Common myeloid progenitor, CD34-positive (primary cell): ENCODE measurements at regions not wholly inside any gene's neighbourhood (a gene's known extent, or its start where the extent isn't known, plus 50 kb on each side); places are given as distances from the start of the nearest gene placed in this dataset.

Experiments used
- CTCF ChIA-PET: fragments of 350-600 bp; sonication (Branson Sonifier 250); formaldehyde crosslinking; loops from one replicate; lab custom pipeline; 2021; ENCODE audit warnings: antibody characterized with exemption; lab: Charles Lee
- POLR2A ChIA-PET: fragments of 350-600 bp; sonication (Branson Sonifier 250); formaldehyde crosslinking; loops from one replicate; lab custom pipeline; 2021; ENCODE audit warnings: antibody characterized with exemption; lab: Charles Lee
- DNase-seq, 3 donors: peaks; one replicate each; pipeline versions ENCODE4 v3.0.0 to v3.0.0-alpha.2; 2013
- H3K27ac ChIP-seq, 2 experiments: 1 replicate in 1 of 2; 2 replicates in 1 of 2; pipeline ENCODE4 v1.7.0; 2013; ENCODE audit warnings: inconsistent platforms in 2 of 2, low read length in 2 of 2, mild to moderate bottlenecking in 2 of 2, low read depth in 1 of 2, moderate library complexity in 1 of 2; ENCODE audit not compliant: severe bottlenecking in 2 of 2, insufficient read depth in 1 of 2, poor library complexity in 1 of 2
- H3K27me3 ChIP-seq, 5 experiments: replicated peaks in 2 of 5; 1 replicate in 3 of 5; 2 replicates in 2 of 5; pipeline versions ENCODE4 v1.6.1 to v1.7.0; 2013; ENCODE audit warnings: low read length in 4 of 5, mild to moderate bottlenecking in 2 of 5, moderate library complexity in 2 of 5, inconsistent platforms in 1 of 5; ENCODE audit not compliant: insufficient read depth in 5 of 5, control insufficient read depth in 4 of 5
- H3K36me3 ChIP-seq, 4 experiments: 1 replicate in 2 of 4; 2 replicates in 2 of 4; pipeline versions ENCODE4 v1.6.1 to v1.7.0; 2013; ENCODE audit warnings: low read length in 3 of 4, control low read depth in 1 of 4, mild to moderate bottlenecking in 1 of 4; ENCODE audit not compliant: control insufficient read depth in 4 of 4, insufficient read depth in 4 of 4
- H3K4me1 ChIP-seq, 4 experiments: 1 replicate in 3 of 4; 2 replicates in 1 of 4; pipeline versions ENCODE4 v1.6.1 to v1.7.1; 2013; ENCODE audit warnings: low read length in 3 of 4, mild to moderate bottlenecking in 3 of 4, control low read depth in 1 of 4, inconsistent platforms in 1 of 4, moderate library complexity in 1 of 4; ENCODE audit not compliant: control insufficient read depth in 4 of 4, insufficient read depth in 4 of 4; ENCODE audit errors: control extremely low read depth in 1 of 4
- H3K4me3 ChIP-seq, 7 experiments: 1 replicate in 4 of 7; 2 replicates in 3 of 7; pipeline versions ENCODE4 v1.5.1 to v1.7.0; 2013; ENCODE audit warnings: mild to moderate bottlenecking in 7 of 7, low read length in 6 of 7, moderate library complexity in 6 of 7, inconsistent platforms in 2 of 7, low read depth in 2 of 7, control low read depth in 1 of 7; ENCODE audit not compliant: insufficient read depth in 4 of 7, control insufficient read depth in 1 of 7; ENCODE audit errors: extremely low read depth in 1 of 7
- H3K9me3 ChIP-seq, 5 experiments: 1 replicate in 4 of 5; 2 replicates in 1 of 5; pipeline versions ENCODE4 v1.6.1 to v1.7.1; 2013; ENCODE audit warnings: low read length in 4 of 5, mild to moderate bottlenecking in 2 of 5, inconsistent platforms in 1 of 5, low read depth in 1 of 5, moderate library complexity in 1 of 5; ENCODE audit not compliant: control insufficient read depth in 4 of 5, insufficient read depth in 2 of 5; ENCODE audit errors: control extremely low read depth in 1 of 5
- WGBS: methylation state at CpG from one replicate; pipeline ENCODE4 v1.1.5; 2013; ENCODE audit not compliant: insufficient coverage; 5-methylcytosine and 5-hydroxymethylcytosine counted together

DNA sequence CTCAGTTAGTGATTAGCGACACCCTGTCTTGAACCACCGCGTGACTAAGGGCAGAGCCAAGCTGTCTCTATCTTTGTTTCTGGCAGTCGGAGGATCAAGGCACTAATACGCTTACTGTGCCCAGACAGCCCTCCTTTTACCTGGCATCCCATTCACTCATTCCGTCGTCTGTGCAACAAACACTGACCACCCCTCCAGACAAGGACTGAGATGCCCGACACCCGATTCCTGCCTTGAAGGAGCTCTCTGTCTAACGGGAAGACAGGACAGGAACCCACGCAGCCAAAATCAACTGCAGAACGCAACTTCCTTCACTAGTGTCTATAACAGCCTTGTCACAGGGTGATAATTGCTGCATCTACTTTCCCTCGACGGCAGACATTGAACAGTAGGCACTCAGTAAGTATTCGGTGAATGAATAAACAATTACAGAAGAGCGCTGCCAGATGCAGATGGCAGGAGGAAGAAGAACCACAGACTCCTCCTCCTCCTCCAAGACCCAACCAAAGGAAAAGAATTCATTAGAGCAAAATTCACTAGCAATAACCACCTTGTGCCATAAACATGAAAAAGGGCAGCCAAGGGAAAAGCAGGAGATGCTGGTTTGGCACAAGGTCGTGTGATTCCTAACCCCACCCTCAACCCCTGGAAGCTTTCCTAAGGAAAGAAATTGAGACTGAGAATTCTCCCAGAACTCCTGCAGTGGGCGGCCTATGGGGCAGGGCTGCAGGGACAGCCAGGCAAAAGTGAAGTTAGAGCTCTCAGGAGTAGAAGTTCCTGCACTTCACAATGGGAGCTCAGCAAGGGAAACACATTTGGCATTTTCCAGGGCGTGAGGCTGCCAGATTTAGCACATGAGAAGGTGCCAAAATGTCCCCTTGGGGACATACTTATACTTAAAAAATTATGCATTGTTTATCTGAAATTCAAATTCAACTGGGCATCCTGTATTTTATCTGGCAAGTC is 186.6 kb upstream of the DIO3 start:
- POLR2A ChIA-PET: no interaction called here
- H3K27me3 ChIP-seq: peaks cover 0 to 11% (median 4%) of the 10 kb centered on the region in 5 experiments
- H3K4me3 ChIP-seq: no peak overlapping the region
- H3K4me1 ChIP-seq: no peaks in the 10 kb centered on the region
- no peak for DNase-seq
- CTCF ChIA-PET: no interaction called here
- H3K27ac ChIP-seq: no peak overlapping the region
- H3K9me3 ChIP-seq: peaks cover 0 to 2% (median 0%) of the 10 kb centered on the region in 5 experiments
- H3K36me3 ChIP-seq: no peaks in the 10 kb centered on the region
- WGBS: over 99% methylated on average over 15 of the region's 19 CpGs

DNA sequence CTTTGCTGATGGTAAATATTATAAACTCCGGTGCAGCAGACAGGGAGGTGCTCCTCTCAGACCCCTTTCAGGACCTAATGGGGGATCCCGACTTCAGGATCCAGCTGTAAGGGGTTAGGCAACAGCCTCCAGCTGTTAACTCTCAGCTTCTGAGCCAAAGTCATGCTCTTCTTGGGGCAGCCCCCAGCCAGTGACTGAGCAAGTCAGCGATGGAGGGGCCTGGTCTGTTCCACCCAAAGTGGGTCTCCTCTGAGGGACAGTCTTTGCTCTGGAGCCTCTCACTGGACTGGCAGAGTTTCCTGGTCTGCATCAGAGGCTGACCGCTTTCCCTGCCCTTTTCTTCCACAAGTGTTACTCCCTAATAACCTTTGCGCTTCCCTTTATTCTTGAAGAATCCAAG is 184.2 kb upstream of the DIO3 start:
- ChIA-PET POLR2A (no interaction called here), CTCF (no interaction called here)
- Histone ChIP-seq H3K27ac (no peak overlapping the region), H3K4me1 (no peaks in the 10 kb centered on the region), H3K9me3 (peaks cover 0 to 9% (median 3%) of the 10 kb centered on the region in 5 experiments), H3K36me3 (no peaks in the 10 kb centered on the region), H3K4me3 (no peak overlapping the region), H3K27me3 (peaks cover 0 to 14% (median 4%) of the 10 kb centered on the region in 5 experiments)
- no peak for DNase-seq
- WGBS: 67% methylated on average over 3 of the region's 5 CpGs

DNA sequence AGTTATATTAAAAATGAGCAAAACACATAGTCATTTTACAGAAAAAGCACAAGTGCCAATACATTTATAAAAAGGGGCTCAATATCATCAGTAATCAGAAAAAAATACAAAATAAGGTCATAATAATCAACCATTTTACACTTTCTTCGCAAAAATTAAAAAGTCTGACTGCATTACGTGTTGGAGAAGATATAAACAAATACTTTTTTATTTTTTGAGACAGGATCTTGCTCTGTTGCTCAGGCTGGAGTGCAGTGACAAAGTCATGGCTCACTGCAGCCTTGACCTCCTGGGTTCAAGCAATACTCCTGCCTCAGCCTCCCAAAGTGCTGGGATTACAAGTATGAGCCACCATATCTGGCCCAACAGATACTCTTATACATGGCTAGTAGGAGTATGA is 181.5 kb upstream of the DIO3 start:
- Histone ChIP-seq H3K27me3 (peaks cover 0 to 11% (median 2%) of the 10 kb centered on the region in 5 experiments), H3K4me3 (no peak overlapping the region), H3K36me3 (no peaks in the 10 kb centered on the region), H3K9me3 (peaks cover 0 to 25% (median 8%) of the 10 kb centered on the region in 5 experiments), H3K27ac (no peak overlapping the region), H3K4me1 (no peaks in the 10 kb centered on the region)
- no CpG with 5 or more reads among the region's 2 CpGs for WGBS
- ChIA-PET CTCF (no interaction called here), POLR2A (no interaction called here)
- no peak for DNase-seq

DNA sequence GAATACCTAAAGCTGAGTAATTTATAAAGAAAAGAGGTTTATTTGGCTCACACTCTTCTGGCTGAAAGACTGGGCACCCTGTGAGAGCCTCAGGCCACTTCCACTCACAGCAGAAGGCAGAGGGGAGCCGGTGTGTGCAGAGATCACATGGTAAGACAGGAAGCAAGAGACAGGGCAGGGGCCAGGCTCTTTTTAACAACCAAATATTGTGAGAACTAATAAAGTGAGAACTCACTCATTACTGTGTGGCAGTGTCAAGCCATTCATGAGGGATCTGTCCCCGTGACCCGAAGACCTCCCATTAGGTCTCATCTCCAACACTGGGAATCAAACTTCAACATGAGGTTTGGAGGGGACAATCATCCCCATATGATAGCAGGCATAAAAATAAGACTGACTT is 180.8 kb upstream of the DIO3 start:
- WGBS: 80% methylated on average over 2 of the region's 3 CpGs
- ChIA-PET CTCF (no interaction called here), POLR2A (no interaction called here)

DNA sequence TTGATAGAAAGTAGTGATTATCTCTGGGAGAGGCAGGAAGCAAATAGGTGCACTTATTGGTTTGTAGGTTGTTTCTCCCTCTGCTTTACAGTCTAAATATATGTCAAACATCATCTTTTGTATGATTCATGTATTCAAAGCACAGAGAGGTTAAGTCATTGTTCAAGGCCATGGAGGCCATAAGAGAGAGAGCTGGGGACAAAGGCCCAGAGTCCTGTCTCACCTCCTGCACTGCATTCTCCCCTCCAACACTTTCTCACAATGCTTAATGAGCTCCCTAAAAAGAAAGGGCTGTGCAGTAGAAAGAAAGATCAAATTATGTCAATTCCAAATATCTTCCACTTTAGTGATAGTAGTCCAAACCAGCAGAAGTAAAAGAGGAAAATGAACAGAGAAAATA is 180.4 kb upstream of the DIO3 start:
- DNase-seq: no peak
- H3K27me3 ChIP-seq: peaks cover 0 to 11% (median 2%) of the 10 kb centered on the region in 5 experiments
- no peak overlapping the region for H3K4me3 ChIP-seq
- no peaks in the 10 kb centered on the region for H3K36me3 ChIP-seq
- ChIA-PET POLR2A (no interaction called here), CTCF (no interaction called here)
- no peaks in the 10 kb centered on the region for H3K4me1 ChIP-seq
- H3K27ac ChIP-seq: no peak overlapping the region
- peaks cover 0 to 28% (median 9%) of the 10 kb centered on the region in 5 experiments for H3K9me3 ChIP-seq

More for the DNA sequence above, 180.8 kb upstream of the DIO3 start:
- H3K27ac ChIP-seq: no peak overlapping the region
- no peaks in the 10 kb centered on the region for H3K36me3 ChIP-seq
- peaks cover 0 to 28% (median 9%) of the 10 kb centered on the region in 5 experiments for H3K9me3 ChIP-seq
- no peak for DNase-seq
- H3K27me3 ChIP-seq: peaks cover 0 to 11% (median 2%) of the 10 kb centered on the region in 5 experiments
- H3K4me1 ChIP-seq: no peaks in the 10 kb centered on the region
- no peak overlapping the region for H3K4me3 ChIP-seq

DNA sequence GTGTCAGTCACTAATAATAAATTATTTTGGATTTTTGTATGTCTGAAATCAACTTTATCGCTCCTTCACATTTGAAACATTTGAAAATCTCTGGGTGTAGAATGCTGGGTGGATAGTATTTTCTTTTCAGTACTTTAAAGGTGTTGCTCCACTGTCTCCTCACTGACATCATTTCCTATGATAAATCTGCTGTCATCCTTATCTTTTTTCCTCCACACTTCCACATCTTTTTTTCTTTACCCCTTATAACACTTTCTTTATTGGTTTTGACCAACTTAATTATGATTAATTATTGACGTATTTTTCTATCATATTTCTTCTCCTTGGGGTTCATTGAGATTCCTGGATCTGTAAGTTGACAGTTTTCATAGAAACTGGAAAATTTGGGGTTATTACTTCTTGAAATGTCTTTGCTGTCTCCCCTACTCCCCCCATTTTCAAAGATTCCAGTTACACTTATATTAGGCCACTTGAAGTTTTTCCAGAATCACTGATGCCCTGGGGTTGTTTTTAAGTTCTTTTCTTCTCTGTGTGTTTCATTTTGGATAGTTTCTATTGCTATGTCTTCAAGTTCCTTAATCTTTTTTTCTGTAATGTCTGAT is 177.5 kb upstream of the DIO3 start:
- ChIA-PET POLR2A (no interaction called here), CTCF (no interaction called here)
- Histone ChIP-seq H3K36me3 (no peaks in the 10 kb centered on the region), H3K27me3 (peaks cover 0 to 5% (median 0%) of the 10 kb centered on the region in 5 experiments), H3K27ac (no peak overlapping the region), H3K4me3 (no peak overlapping the region), H3K4me1 (no peaks in the 10 kb centered on the region), H3K9me3 (peaks cover 0 to 28% (median 9%) of the 10 kb centered on the region in 5 experiments)
- no CpG with 5 or more reads among the region's 2 CpGs for WGBS
- DNase-seq: no peak

DNA sequence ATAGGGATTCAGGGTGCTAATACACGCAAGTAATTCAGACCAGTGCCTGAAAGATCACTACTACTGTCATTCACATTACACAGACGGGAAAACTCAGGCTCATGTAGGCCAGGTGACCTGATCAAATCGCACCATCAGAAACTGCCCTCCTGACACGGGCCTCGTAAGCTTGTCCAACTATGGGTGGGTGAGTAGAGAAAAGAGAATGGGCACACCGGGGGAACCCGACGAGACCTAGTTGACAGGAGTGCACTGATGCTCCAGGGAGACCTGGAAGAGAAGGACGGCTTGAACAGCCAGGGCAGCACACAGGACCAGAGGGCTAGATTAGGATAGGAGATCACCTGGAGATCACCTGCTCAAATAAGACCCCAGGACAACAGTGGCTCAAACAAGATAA is 166.9 kb upstream of the DIO3 start:
- H3K4me1 ChIP-seq: no peaks in the 10 kb centered on the region
- H3K4me3 ChIP-seq: no peak overlapping the region
- H3K27me3 ChIP-seq: peaks cover 0 to 7% (median 0%) of the 10 kb centered on the region in 5 experiments
- no peaks in the 10 kb centered on the region for H3K36me3 ChIP-seq
- ChIA-PET POLR2A (no interaction called here), CTCF (no interaction called here)
- H3K9me3 ChIP-seq: peaks cover 0 to 6% (median 3%) of the 10 kb centered on the region in 5 experiments
- no peak for DNase-seq
- H3K27ac ChIP-seq: no peak overlapping the region
- WGBS: 98% methylated on average over 7 of the region's 9 CpGs
